IPS-15b (cell line): ENCODE measurements at regions not wholly inside any gene's neighbourhood (a gene's known extent, or its start where the extent isn't known, plus 50 kb on each side); places are given as distances from the start of the nearest gene placed in this dataset.
"Not testable (repeated sequence)": the region's sequence is repeated elsewhere in the genome, so short reads cannot be mapped to it uniquely, and the experiment has no call there.

Source experiments
- H3K27me3 ChIP-seq: one replicate; pipeline ENCODE4 v1.6.1; 2013; ENCODE audit warnings: low read length; ENCODE audit not compliant: control insufficient read depth, insufficient read depth
- H3K36me3 ChIP-seq: one replicate; pipeline ENCODE4 v1.6.1; 2013; ENCODE audit warnings: low read length; ENCODE audit not compliant: control insufficient read depth, insufficient read depth
- H3K4me1 ChIP-seq: one replicate; pipeline ENCODE4 v1.6.1; 2013; ENCODE audit warnings: mild to moderate bottlenecking, low read length; ENCODE audit not compliant: control insufficient read depth, insufficient read depth
- H3K4me3 ChIP-seq: one replicate; pipeline ENCODE4 v1.5.1; 2013; ENCODE audit warnings: low read depth, low read length
- H3K9ac ChIP-seq: one replicate; pipeline ENCODE4 v1.6.1; 2013; ENCODE audit warnings: low read depth, mild to moderate bottlenecking, low read length
- H3K9me3 ChIP-seq: one replicate; pipeline ENCODE4 v1.6.1; 2013; ENCODE audit warnings: mild to moderate bottlenecking, low read length; ENCODE audit not compliant: control insufficient read depth, insufficient read depth

- H3K9me3 ChIP-seq = no peaks in the 10 kb centered on the region
- H3K9ac ChIP-seq = no peak overlapping the region
- H3K4me3 ChIP-seq = no peak overlapping the region
- no peaks in the 10 kb centered on the region for H3K27me3 ChIP-seq
- no peaks in the 10 kb centered on the region for H3K4me1 ChIP-seq
- H3K36me3 ChIP-seq = no peaks in the 10 kb centered on the region
Observed at GRCh38 chr13:23081220-23081619, 99.6 kb upstream of the SGCG start.

- no peaks in the 10 kb centered on the region for H3K4me1 ChIP-seq
- no peaks in the 10 kb centered on the region for H3K9me3 ChIP-seq
- H3K36me3 ChIP-seq = no peaks in the 10 kb centered on the region
- H3K9ac ChIP-seq = no peak overlapping the region
- no peaks in the 10 kb centered on the region for H3K27me3 ChIP-seq
- no peak overlapping the region for H3K4me3 ChIP-seq
Observed at GRCh38 chr13:23081901-23082300, 98.9 kb upstream of the SGCG start.

GRCh38 chr13:23086968-23087623 is 93.7 kb upstream of the SGCG start:
- H3K9ac ChIP-seq = no peak overlapping the region
- H3K4me1 ChIP-seq = no peaks in the 10 kb centered on the region
- H3K9me3 ChIP-seq = no peaks in the 10 kb centered on the region
- H3K4me3 ChIP-seq = no peak overlapping the region
- H3K27me3 ChIP-seq = no peaks in the 10 kb centered on the region
- no peaks in the 10 kb centered on the region for H3K36me3 ChIP-seq

- no peak overlapping the region for H3K4me3 ChIP-seq
- H3K4me1 ChIP-seq = no peaks in the 10 kb centered on the region
- no peaks in the 10 kb centered on the region for H3K36me3 ChIP-seq
- H3K9ac ChIP-seq = no peak overlapping the region
- no peaks in the 10 kb centered on the region for H3K27me3 ChIP-seq
- H3K9me3 ChIP-seq = no peaks in the 10 kb centered on the region
Observed at GRCh38 chr13:23087880-23088279, 92.9 kb upstream of the SGCG start.

GRCh38 chr13:23098161-23098907 is 82.4 kb upstream of the SGCG start:
- Histone ChIP-seq H3K4me3 (no peak overlapping the region), H3K4me1 (no peaks in the 10 kb centered on the region), H3K36me3 (no peaks in the 10 kb centered on the region), H3K27me3 (no peaks in the 10 kb centered on the region), H3K9ac (no peak overlapping the region), H3K9me3 (no peaks in the 10 kb centered on the region)

- H3K4me3 ChIP-seq = no peak overlapping the region
Observed at GRCh38 chr13:23105051-23105450, 75.7 kb upstream of the SGCG start.

GRCh38 chr13:23107665-23108064 is 73.1 kb upstream of the SGCG start:
- Histone ChIP-seq H3K4me1 (no peaks in the 10 kb centered on the region), H3K9me3 (no peaks in the 10 kb centered on the region), H3K36me3 (no peaks in the 10 kb centered on the region), H3K27me3 (no peaks in the 10 kb centered on the region), H3K9ac (no peak overlapping the region), H3K4me3 (no peak overlapping the region)

More at GRCh38 chr13:23105051-23105450, 75.7 kb upstream of the SGCG start:
- Histone ChIP-seq H3K9ac (no peak overlapping the region), H3K27me3 (no peaks in the 10 kb centered on the region), H3K4me1 (no peaks in the 10 kb centered on the region), H3K36me3 (no peaks in the 10 kb centered on the region), H3K9me3 (no peaks in the 10 kb centered on the region)

GRCh38 chr13:23119131-23119530 is 61.6 kb upstream of the SGCG start:
- Histone ChIP-seq H3K9me3 (no peaks in the 10 kb centered on the region), H3K27me3 (no peaks in the 10 kb centered on the region), H3K4me3 (no peak overlapping the region), H3K9ac (no peak overlapping the region), H3K36me3 (no peaks in the 10 kb centered on the region), H3K4me1 (no peaks in the 10 kb centered on the region)

GRCh38 chr13:23127540-23127939 is 53.2 kb upstream of the SGCG start:
- not testable (repeated sequence) for H3K4me3 ChIP-seq, H3K4me1 ChIP-seq, H3K27me3 ChIP-seq, H3K36me3 ChIP-seq, H3K9me3 ChIP-seq, H3K9ac ChIP-seq

- Histone ChIP-seq H3K27me3 (no peaks in the 10 kb centered on the region), H3K36me3 (no peaks in the 10 kb centered on the region), H3K4me3 (no peak overlapping the region), H3K9me3 (no peaks in the 10 kb centered on the region), H3K4me1 (no peaks in the 10 kb centered on the region), H3K9ac (no peak overlapping the region)
Observed at GRCh38 chr13:23129331-23129730, 51.4 kb upstream of the SGCG start.
